PC-9 (cell line): ENCODE measurements at regions not wholly inside any gene's neighbourhood (a gene's known extent, or its start where the extent isn't known, plus 50 kb on each side); places are given as distances from the start of the nearest gene placed in this dataset.

Source experiments
- BruUV-seq: library from RNA; stranded (reverse); fragments of 400-500 nt; replicated peaks from 2 replicates; lab custom pipeline; 2021; lab: Mats Ljungman, UMichigan
- CTCF ChIA-PET: fragments of 300-600 bp; sonication (Branson Sonifier 250); formaldehyde crosslinking; loops from one replicate; lab custom pipeline; 2022; ENCODE audit warnings: antibody characterized with exemption; lab: Charles Lee
- POLR2A ChIA-PET: fragments of 300-600 bp; sonication (Branson Sonifier 250); formaldehyde crosslinking; loops from one replicate; lab custom pipeline; 2022; ENCODE audit warnings: antibody characterized with exemption; ENCODE audit not compliant: unreplicated experiment; lab: Charles Lee
- DNase-seq, 2 experiments: peaks; one replicate each; pipeline versions ENCODE4 v3.0.0 to v3.0.0-alpha.2; 2015 to 2022; ENCODE audit warnings: mixed read lengths in 1 of 2
- H2AFZ ChIP-seq: fragments of 200-600 bp; sonication (generic); 2 replicates; pipeline ENCODE4 v1.8.1; 2017; ENCODE audit warnings: antibody characterized with exemption
- H3F3A ChIP-seq: fragments of 200-600 bp; sonication (generic); 2 replicates; pipeline ENCODE4 v1.8.1; 2017; ENCODE audit warnings: antibody characterized with exemption, mild to moderate bottlenecking, low read depth; ENCODE audit not compliant: insufficient read depth
- H3K27ac ChIP-seq: fragments of 200-600 bp; sonication (generic); 2 replicates; pipeline ENCODE4 v1.6.1; 2016; ENCODE audit warnings: mixed run types
- H3K27me3 ChIP-seq: fragments of 200-600 bp; sonication (generic); 2 replicates; pipeline ENCODE4 v1.6.1; 2016; ENCODE audit warnings: low read depth, mixed run types; ENCODE audit not compliant: insufficient read depth
- H3K36me3 ChIP-seq: fragments of 200-600 bp; sonication (generic); 2 replicates; pipeline ENCODE4 v1.6.1; 2016; ENCODE audit warnings: low read depth, mixed run types
- H3K4me1 ChIP-seq: fragments of 200-600 bp; sonication (generic); replicated peaks from 2 replicates; pipeline ENCODE4 v1.6.1; 2016; ENCODE audit warnings: mixed run types; ENCODE audit not compliant: insufficient read depth
- H3K4me2 ChIP-seq: fragments of 200-600 bp; sonication (generic); 2 replicates; pipeline ENCODE4 v1.6.1; 2017; ENCODE audit warnings: mixed run types
- H3K4me3 ChIP-seq: fragments of 200-600 bp; sonication (generic); 2 replicates; pipeline ENCODE4 v1.6.1; 2016; ENCODE audit warnings: mixed run types
- H3K79me2 ChIP-seq: fragments of 200-600 bp; sonication (generic); 2 replicates; pipeline ENCODE4 v1.6.1; 2017; ENCODE audit warnings: low read depth, mixed run types
- H3K9me2 ChIP-seq: fragments of 200-600 bp; sonication (generic); 2 replicates; pipeline ENCODE4 v1.8.1; 2017; ENCODE audit warnings: mild to moderate bottlenecking; ENCODE audit not compliant: insufficient read depth
- H3K9me3 ChIP-seq: fragments of 200-600 bp; sonication (generic); 2 replicates; pipeline ENCODE4 v1.8.1; 2016; ENCODE audit warnings: low read depth; ENCODE audit not compliant: insufficient read depth
- H4K20me1 ChIP-seq: fragments of 200-600 bp; sonication (generic); 2 replicates; pipeline ENCODE4 v1.8.1; 2017; ENCODE audit not compliant: insufficient read depth
- CTCF ChIP-seq: fragments of 200-600 bp; sonication (generic); conservative IDR thresholded peaks from 2 replicates; pipeline ENCODE4 v1.6.1; 2017; ENCODE audit warnings: mixed run types, antibody characterized with exemption, mild to moderate bottlenecking, moderate library complexity
- EZH2 ChIP-seq: fragments of 200-600 bp; sonication (generic); IDR thresholded peaks from 2 replicates; pipeline ENCODE4 v1.8.0; 2017; ENCODE audit warnings: antibody characterized with exemption, low read depth
- intact Hi-C: fragments of 100-400 bp; cut with micrococcal nuclease; formaldehyde crosslinking; loops from one replicate; pipeline ENCODE4 v1.10.0; 2022; ENCODE audit not compliant: unreplicated experiment

- Histone ChIP-seq H3K4me1 (no peaks in the 10 kb centered on the region), H3K79me2 (no peaks in the 10 kb centered on the region), H3K27me3 (no peaks in the 10 kb centered on the region), H3K36me3 (no peaks in the 10 kb centered on the region), H3K9me3 (no peaks in the 10 kb centered on the region), H2AFZ (no peak overlapping the region), H3K4me3 (no peak overlapping the region), H3K27ac (no peak overlapping the region), H4K20me1 (no peaks in the 10 kb centered on the region), H3K9me2 (no peaks in the 10 kb centered on the region), H3F3A (no peaks in the 10 kb centered on the region), H3K4me2 (no peak overlapping the region)
- TF ChIP-seq EZH2, result no peak
- no peak for TF ChIP-seq CTCF
- no peak for DNase-seq
- ChIA-PET CTCF (no interaction called here), POLR2A (no interaction called here)
- intact Hi-C loops, result no loop called here
- no TSS peak for BruUV-seq
Measured at GRCh38 chr4:82256718-82257117, 117.1 kb downstream of the HNRNPD start.

GRCh38 chr4:82255657-82256056 lies 118.1 kb downstream of the HNRNPD start:
- no peak overlapping the region for H3K27ac ChIP-seq
- H2AFZ ChIP-seq, result no peak overlapping the region
- H3K9me3 ChIP-seq, result no peaks in the 10 kb centered on the region
- H3K4me1 ChIP-seq, result no peaks in the 10 kb centered on the region
- no peaks in the 10 kb centered on the region for H3K79me2 ChIP-seq
- ChIA-PET CTCF (no interaction called here), POLR2A (no interaction called here)
- no peaks in the 10 kb centered on the region for H3K36me3 ChIP-seq
- no TSS peak for BruUV-seq
- H3K9me2 ChIP-seq, result no peaks in the 10 kb centered on the region
- H4K20me1 ChIP-seq, result no peaks in the 10 kb centered on the region
- DNase-seq, result no peak
- H3K4me3 ChIP-seq, result no peak overlapping the region
- H3K27me3 ChIP-seq, result no peaks in the 10 kb centered on the region
- intact Hi-C loops, result no loop called here
- H3F3A ChIP-seq, result no peaks in the 10 kb centered on the region
- no peak overlapping the region for H3K4me2 ChIP-seq
- TF ChIP-seq CTCF, result no peak
- TF ChIP-seq EZH2, result no peak

- H4K20me1 ChIP-seq, result no peaks in the 10 kb centered on the region
- no peaks in the 10 kb centered on the region for H3K27me3 ChIP-seq
- no peak for DNase-seq
- H3K79me2 ChIP-seq, result no peaks in the 10 kb centered on the region
- BruUV-seq, result no TSS peak
- H3K4me1 ChIP-seq, result no peaks in the 10 kb centered on the region
- no peaks in the 10 kb centered on the region for H3K36me3 ChIP-seq
- H3K4me3 ChIP-seq, result no peak overlapping the region
- ChIA-PET POLR2A (no interaction called here), CTCF (no interaction called here)
- TF ChIP-seq CTCF (no peak), EZH2 (no peak)
- no peaks in the 10 kb centered on the region for H3K9me2 ChIP-seq
- H3F3A ChIP-seq, result no peaks in the 10 kb centered on the region
- intact Hi-C loops, result no loop called here
- no peak overlapping the region for H2AFZ ChIP-seq
- H3K27ac ChIP-seq, result no peak overlapping the region
- no peak overlapping the region for H3K4me2 ChIP-seq
- H3K9me3 ChIP-seq, result no peaks in the 10 kb centered on the region
Measured at GRCh38 chr4:82248903-82249632, 124.7 kb downstream of the HNRNPD start.
